ENCODE measurements at regions not wholly inside any gene's neighbourhood (a gene's known extent, or its start where the extent isn't known, plus 50 kb on each side); places are given as distances from the start of the nearest gene placed in this dataset.

GRCh38 chr22:48554893-48555572 lies 1272.6 kb downstream of the BRD1 start:
- DNase-seq, result no peak

DNA sequence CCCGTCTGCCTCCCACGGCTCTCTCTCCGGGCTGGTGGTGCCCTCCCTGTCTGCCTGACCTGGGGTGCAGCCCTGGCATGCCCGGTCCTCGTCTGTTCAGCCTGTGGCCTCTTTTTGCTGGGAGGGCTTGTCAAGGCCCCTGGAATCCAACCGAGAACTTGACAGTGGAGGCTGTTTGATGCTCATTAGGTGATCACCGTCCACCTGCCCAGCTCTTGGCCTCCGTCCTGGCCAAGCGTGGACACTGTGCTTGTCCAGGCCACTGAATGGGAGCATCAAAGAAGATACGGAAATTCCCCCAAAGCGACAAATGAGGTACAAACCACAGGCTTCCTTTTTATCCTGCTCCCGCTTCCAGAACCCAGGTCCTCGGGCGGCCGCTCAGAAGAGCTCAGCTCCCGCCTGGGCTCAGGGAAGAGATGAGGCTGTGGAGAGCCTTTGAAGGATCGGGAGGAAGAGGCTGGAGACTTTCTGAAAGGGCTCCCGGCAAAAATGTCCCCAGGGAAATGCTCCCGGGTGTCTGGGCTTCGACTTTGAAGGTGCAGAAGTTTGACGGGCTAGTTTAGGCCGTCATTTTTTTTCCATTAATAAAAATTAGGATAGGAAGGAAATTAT lies 1273.9 kb downstream of the BRD1 start:
- DNase-seq, result no peak

- no peak for DNase-seq
These were observed 1274.6 kb downstream of the BRD1 start for GRCh38 chr22:48553119-48553518.

GRCh38 chr22:48551716-48552268 lies 1275.9 kb downstream of the BRD1 start:
- DNase-seq, result no peak

DNA sequence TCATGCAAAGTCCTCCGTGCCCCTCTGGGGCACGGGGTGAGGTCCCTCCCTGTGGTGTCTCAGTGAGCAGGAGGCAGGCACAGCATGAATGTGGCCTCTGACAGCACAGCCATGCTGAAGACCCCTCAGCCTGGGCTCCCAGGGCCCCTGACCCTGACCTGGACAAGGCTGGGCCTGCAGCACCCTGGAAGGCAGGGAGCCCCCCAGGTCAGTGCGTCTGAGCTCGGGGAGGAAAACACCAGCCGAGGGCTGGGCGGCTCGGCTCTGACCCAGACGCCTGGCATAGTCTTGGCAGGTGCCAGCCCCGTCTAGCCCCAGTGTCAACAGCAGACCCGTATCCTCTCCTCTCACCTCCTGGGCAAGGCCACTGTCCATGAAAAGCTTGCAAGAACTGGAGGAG lies 1276.6 kb downstream of the BRD1 start:
- DNase-seq, result no peak

GRCh38 chr22:48548391-48548790 lies 1279.3 kb downstream of the BRD1 start:
- no peak for DNase-seq

GRCh38 chr22:48547971-48548370 lies 1279.7 kb downstream of the BRD1 start:
- no peak for DNase-seq

- DNase-seq, result no peak
These were observed 1280.8 kb downstream of the BRD1 start for GRCh38 chr22:48546653-48547424.

DNA sequence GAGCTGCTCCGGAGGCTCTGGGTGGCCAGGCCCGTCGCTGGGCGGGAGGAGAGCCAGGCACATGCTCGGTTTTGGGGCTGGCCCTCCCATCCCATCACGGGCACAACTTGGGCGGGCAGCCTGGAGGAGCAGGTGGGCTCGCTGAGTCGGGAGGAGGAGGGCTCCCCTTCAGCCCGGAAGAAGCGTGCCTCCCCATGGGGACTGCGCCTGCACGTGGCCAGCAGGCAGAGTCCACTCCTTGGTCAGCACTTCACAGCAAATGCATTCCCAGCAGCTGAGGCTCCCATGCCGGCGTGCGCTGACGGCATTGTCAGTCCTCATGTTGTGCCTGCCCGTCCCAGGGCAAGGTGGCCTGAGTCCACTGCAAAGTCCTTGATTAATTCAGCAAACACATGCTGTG lies 1281.7 kb downstream of the BRD1 start:
- DNase-seq, result no peak

DNA sequence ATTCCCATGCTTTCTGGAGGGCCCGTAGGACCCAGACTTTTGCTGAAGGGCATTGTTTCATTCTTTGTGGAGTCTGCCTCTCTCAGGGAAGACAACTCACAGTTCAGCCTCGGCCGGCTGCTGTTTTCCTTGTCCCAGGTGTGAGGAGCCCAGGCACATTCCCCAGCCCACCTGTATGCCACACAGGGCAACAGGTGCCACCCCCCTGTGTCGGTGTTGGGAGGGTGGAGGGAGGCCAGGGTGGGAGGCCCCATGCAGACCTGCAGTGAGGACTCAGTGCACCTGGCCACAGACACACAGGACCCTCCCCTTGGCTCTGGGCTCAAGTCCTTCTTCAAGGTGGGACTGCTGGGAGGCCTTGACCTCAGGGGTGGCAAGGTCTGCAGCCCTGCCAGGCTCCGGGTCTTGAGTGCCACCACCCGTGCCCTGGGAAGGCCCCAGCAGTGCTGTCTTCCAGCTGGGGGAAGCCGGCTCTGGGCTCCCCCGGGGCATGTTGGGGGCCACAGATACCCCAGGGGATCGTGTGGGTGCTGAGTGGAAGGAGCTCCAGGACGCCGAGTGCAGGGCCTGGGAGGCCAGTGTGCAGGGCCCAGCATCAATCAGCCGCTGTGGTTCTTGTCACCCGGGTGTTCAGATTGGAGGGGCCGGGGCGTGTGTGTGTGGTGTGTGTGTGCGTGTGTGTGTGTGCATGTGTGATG lies 1286.1 kb downstream of the BRD1 start:
- DNase-seq, result no peak

GRCh38 chr22:48539261-48539660 lies 1288.4 kb downstream of the BRD1 start:
- DNase-seq, result no peak

DNA sequence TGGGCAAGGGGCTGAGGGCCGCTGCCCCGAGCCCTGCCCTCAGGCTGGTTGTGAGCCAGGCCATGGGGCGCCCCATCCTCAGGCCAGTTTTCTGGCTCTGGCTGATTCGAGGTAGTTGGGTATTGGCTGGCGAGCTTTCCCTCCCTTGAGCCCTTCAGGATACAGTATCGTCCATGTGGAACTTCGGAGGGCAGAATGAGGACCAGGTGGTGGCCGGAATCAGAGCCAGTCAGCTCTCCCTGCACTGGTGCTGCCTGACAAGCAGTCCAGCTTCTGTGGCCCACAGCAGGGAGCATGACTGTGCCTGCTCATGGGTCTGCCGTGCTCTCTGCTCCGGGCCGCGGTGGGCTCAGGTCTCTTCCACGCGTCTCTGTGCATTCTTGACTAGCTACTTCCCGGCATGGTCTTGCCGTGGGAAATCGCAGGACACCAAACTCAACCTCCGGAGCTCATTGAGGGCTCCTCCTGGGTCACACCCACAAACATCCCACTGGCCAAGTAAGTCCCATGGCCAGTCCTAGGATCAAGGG lies 1289.3 kb downstream of the BRD1 start:
- no peak for DNase-seq

GRCh38 chr22:48537343-48537680 lies 1290.4 kb downstream of the BRD1 start:
- DNase-seq, result no peak

GRCh38 chr22:48536541-48537342 lies 1290.9 kb downstream of the BRD1 start:
- DNase-seq, result no peak

DNA sequence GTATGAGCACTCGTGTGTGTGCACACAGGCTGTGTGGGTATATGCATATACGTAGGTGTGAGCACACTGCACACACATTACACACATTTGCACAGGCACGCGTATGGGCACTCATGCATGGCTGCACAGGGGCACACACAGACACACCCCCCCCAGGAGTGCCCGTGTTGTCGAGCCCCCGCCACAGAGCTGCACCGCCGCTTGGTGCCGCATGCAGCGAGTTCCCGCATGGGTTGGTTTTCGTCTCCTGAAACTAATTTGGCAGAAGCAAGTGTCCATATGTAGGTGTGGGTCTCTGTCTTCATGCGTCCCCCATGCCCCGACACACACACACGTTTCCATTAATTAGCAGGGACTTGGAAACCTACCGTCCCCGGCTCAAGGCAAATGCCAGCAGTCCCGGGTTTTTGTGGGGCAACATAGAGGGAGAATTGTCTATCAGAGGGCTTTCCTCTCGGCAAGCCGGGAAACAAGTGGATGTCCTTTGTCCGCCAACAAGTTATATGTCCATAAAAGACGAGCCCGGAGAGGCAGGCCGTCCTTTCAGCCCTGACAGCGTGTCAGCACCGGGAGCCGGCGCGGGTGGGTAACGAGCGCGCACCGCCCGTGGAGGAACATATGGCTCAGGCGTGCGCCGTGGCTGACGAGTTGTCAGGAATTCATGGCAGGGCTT lies 1291.7 kb downstream of the BRD1 start:
- DNase-seq, result no peak

- DNase-seq, result no peak
These were observed 1293.2 kb downstream of the BRD1 start for GRCh38 chr22:48534395-48534958.

- DNase-seq, result no peak
These were observed 1294.7 kb downstream of the BRD1 start for GRCh38 chr22:48532986-48533385.

DNA sequence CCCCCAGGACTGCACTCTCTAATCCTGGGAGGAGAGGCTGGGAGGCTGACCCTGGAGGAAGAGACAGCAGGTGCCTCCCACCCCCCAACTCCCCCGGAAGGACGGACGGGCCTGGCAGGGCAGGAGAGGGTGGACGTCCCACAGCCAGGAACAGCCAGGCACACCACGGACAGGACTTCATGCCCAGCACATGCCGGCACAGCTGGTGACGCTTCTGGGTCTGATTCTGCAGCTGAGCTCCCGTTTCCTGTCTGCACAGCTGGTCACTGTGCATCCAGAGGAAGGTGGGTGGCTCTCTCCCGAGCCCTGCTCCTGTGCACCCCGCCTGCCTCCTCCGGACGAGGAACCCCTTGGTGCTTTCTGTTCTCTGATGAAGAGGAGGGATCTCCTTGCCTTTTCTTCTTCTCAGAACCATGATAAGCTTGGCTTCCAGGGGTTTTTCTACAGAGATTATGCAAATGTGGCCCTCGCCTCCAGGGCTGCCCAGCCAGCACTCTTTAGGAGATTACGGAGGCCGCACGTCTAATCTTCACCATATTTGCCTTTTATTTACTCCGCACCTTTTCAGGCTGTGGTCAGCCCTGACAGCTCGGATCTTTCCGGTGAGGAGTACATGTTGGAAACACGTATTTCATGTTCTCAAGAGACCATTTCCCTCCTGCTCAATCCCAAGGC lies 1295.8 kb downstream of the BRD1 start:
- DNase-seq, result no peak

- DNase-seq, result no peak
These were observed 1296.6 kb downstream of the BRD1 start for GRCh38 chr22:48531108-48531507.

DNA sequence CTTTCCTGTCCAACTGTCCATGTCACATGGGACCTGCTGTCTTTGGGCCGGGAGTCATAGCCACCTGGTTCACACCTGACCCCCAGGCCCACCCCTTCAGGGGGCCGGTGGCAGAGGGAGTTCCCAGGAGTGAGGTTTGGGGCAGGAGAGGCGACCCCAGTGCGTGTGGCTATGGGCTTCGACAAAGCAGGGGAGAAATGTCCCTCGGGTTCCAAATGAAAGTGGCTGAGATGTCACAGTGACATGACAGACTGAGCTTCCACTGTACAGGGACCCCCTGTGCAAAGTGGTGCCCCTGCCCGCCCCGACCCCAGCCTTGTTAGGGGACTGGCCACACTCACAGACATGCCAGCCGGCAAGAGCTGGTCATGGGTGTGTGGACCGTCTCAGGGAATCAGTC lies 1297.0 kb downstream of the BRD1 start:
- DNase-seq, result no peak
